ENCODE measurements at regions not wholly inside any gene's neighbourhood (a gene's known extent, or its start where the extent isn't known, plus 50 kb on each side); places are given as distances from the start of the nearest gene placed in this dataset.

DNA sequence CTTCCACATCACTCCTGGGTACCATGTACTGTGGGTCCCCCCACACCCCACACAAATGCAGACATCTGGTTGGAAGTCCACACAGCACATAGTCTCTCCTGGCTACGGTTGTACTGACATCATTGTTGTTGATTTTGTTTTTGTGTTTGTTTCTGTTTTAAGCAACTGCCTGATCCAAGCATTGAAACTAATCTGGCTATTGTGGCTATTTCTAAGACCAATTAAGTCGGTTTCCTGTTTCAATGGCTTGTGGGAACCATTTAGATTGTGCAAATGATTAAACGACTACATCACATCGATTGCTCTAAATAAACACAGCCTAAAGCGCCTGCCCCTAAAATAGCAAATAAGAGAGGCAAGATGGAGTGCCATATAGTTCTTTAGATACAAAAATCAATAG lies 226.8 kb upstream of the IRX4 start:
- DNase-seq (ENCODE audit: extremely low read depth, low read depth): no peak
- TF ChIP-seq, protein P1, sequence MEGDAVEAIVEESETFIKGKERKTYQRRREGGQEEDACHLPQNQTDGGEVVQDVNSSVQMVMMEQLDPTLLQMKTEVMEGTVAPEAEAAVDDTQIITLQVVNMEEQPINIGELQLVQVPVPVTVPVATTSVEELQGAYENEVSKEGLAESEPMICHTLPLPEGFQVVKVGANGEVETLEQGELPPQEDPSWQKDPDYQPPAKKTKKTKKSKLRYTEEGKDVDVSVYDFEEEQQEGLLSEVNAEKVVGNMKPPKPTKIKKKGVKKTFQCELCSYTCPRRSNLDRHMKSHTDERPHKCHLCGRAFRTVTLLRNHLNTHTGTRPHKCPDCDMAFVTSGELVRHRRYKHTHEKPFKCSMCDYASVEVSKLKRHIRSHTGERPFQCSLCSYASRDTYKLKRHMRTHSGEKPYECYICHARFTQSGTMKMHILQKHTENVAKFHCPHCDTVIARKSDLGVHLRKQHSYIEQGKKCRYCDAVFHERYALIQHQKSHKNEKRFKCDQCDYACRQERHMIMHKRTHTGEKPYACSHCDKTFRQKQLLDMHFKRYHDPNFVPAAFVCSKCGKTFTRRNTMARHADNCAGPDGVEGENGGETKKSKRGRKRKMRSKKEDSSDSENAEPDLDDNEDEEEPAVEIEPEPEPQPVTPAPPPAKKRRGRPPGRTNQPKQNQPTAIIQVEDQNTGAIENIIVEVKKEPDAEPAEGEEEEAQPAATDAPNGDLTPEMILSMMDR (IDR thresholded peaks at IDR 0.05; ENCODE audit: low read depth, low read length): no peak

DNA sequence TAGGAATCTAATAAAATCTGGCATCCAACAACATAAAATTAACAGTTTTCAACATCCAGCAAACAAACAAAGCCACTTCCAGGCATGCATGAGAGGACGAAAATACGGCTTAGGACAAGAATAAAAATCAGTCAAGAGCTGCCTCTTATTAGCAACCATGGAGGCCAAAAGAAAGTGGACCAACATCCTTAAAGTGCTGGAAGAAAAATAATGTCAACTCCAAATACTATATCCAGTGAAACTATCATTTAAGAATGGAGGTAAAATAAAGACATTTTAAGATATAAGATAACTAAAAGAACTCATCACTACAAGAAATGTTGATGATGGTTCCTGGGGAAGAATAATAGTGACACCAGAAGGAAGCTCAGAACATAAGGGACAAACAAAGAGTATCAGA lies 224.0 kb upstream of the IRX4 start:
- DNase-seq (ENCODE audit: extremely low read depth, low read depth): no peak
- TF ChIP-seq, protein P1 (IDR thresholded peaks at IDR 0.05; ENCODE audit: low read depth, low read length): no peak

DNA sequence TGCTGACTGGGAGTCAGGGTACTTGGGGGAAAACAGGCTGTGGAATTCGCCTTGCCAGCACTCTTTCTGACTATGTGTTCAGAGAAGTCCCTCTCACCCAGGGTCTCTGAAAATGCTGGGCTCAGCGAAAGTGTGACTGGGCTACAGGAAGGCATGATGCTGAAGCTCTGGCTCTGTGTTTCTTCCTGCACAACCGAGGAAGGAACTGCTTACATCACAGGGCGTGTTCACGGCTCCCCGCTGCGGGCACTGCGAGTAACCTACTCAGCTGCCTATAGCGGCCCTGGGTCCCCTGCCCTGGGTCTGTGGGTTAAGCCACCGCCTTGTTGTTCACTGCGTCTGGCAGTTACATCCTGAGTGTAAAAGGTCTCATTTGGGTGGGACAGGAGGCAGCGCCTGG lies 222.4 kb upstream of the IRX4 start:
- no peak for DNase-seq (ENCODE audit: extremely low read depth, low read depth)
- TF ChIP-seq, protein P1 (IDR thresholded peaks at IDR 0.05; ENCODE audit: low read depth, low read length): no peak

DNA sequence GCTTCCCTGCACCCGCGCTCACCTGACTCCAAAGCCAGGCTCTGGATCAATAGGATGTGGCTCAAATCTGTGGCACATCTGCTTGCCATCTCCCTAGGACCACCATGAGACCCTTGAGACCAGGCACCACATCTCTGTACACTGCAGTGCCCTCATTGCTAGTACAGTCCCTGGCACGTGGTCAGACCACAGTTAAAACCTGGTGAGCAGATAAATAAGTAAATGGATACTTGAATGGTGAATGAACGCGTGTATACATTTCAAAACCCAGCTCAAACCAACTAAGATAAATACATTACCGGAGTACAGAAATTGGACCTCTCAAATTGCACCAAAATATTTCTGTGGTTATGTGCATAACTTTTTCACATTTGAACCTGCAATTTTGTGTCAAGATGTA lies 221.2 kb upstream of the IRX4 start:
- TF ChIP-seq, protein P1 (IDR thresholded peaks at IDR 0.05; ENCODE audit: low read depth, low read length): no peak

DNA sequence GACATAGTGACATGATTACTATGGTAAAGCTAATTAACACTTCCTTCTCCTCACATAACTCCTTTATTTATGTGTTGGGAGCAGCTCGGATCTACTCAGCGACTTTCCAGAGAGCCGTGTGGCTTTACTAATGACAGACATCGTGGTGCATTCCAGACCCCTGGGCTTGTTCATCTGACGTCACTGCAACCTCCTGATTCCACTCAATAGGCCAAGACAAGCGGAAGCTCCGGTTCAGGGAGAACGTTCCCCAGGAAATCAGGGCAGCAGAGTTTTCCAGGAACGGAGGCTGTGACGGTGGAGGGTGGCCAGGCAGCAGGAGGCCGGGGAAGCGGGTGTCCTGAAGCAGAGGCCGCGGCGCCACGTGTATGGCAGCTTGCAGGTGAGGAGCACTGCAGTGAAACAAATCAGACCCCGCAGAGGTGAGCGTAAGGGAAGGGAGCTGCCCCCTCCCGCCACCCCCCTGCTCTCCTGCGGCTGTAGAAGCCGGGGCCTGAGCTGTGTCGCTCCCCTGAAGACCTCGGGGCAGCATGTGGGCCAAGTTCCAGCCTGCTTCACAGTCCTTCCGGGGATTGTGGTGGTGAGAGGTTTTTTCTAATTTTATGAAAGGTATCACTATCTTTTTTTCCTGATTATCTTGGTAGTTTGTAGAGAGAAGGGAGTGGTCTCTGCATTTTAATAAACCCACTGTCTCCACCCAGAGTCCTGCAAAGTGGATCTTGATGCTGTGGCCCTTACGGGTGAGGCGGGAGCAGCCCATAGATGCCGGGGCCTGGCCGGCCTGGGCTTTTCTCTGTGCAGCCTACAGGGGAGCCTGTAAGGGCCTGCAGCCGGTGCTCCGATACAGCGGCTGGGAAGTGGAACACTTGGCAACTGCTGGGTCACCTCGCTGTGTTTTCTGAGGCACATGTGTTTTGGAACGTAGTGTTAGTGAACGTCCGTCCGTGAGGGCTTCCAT lies 220.4 kb upstream of the IRX4 start:
- TF ChIP-seq, protein P1 (IDR thresholded peaks at IDR 0.05; ENCODE audit: low read depth, low read length): no peak
- no peak for DNase-seq (ENCODE audit: extremely low read depth, low read depth)

More for the DNA sequence above, 221.2 kb upstream of the IRX4 start:
- DNase-seq (ENCODE audit: extremely low read depth, low read depth): no peak

DNA sequence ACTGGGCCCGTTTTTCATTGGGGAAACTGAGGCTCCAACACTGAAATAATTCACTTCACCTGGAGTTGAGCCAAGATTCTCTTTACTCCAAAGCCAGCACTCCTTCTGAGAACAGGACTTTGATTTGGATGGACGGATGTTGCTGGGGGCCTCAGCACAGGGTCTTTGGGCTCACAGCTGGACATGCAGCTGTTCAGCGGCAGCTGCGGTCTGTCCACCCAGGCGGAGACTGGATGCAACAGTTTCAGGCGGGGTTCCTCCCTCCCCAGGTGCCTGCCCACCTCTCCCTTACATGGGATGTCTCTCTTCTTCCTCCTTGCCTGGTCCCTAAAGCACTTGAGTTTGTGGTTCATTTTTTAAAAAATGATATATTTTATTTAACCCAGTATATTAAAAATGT lies 219.0 kb upstream of the IRX4 start:
- no peak for DNase-seq (ENCODE audit: extremely low read depth, low read depth)
- TF ChIP-seq, protein P1 (IDR thresholded peaks at IDR 0.05; ENCODE audit: low read depth, low read length): no peak

DNA sequence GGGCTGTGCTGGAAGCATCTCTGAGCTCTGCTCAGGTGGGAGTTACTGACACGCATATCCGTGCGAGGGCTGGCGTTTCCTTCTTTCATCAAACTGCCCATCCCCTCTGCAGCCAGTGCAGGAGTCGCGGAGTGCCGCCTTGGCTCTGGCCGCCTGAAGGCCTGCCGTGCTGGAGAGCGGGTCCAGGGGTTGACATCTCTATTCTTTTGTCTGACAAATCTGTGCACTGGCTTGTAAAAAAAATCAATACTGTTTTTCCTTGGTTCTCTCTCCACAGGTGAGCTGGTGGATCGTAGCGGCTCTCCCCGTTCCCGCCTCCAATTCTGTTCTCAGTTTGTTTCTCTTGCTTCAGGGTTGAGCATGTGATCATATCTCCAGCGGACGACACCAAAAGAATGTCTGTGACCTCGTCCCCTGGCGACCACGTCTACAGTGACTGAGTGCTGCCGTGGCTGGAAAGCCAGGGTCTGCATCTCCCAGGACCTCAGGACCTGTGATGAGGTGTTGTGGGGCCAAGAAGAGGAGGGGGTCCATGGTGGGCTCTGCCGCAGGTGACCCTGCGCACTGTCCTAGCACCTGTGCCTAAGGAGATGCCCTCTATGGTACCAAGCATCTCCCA lies 214.3 kb upstream of the IRX4 start:
- no peak for DNase-seq (ENCODE audit: extremely low read depth, low read depth)
- TF ChIP-seq, protein P1 (IDR thresholded peaks at IDR 0.05; ENCODE audit: low read depth, low read length): no peak

Data from AG09319 (cell line).